NCI-H524 (cell line): ENCODE measurements at regions not wholly inside any gene's neighbourhood (a gene's known extent, or its start where the extent isn't known, plus 50 kb on each side); places are given as distances from the start of the nearest gene placed in this dataset.

Experiments used
- DNase-seq, 2 experiments: peaks; one replicate each; lab custom pipeline; 2025; lab: John Stamatoyannopoulos, UW

DNA sequence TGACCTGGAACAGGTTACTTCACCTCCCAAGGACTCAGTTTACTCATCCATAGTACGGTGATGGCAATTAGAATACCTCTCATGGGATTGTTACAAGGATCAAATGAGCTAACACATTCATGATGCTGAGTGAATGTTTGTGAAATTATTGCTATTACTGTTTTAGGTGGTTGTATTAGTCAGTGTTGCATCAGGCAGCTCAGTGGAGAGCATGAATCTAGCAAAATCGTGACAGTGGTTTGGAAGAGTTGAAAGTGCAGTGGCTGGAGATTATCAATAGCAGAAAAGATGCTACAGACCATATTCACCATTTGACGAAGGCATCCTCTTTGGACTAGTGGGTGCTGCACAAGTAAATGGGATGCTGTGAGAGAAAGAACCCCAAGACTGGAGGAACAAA is 50.4 kb upstream of the CTNNBL1 start:
- DNase-seq: no peak

DNA sequence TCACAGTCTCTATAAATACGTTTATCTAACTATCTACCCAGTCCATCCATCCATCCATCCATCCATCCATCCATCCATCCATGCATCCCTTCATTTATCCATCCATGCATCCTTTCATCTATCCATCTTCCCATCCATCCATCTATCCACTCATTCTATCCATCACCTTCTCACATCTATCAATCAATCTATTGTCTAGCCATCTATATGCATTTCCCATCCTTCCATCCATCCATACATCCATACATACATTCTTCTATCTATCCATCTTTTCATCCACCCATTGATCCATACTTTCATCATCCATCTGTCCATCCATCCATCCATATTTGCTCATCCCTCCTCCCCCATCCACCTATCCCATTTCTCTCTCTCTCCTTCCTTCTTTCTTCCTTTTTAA is 51.6 kb upstream of the CTNNBL1 start:
- no peak for DNase-seq

DNA sequence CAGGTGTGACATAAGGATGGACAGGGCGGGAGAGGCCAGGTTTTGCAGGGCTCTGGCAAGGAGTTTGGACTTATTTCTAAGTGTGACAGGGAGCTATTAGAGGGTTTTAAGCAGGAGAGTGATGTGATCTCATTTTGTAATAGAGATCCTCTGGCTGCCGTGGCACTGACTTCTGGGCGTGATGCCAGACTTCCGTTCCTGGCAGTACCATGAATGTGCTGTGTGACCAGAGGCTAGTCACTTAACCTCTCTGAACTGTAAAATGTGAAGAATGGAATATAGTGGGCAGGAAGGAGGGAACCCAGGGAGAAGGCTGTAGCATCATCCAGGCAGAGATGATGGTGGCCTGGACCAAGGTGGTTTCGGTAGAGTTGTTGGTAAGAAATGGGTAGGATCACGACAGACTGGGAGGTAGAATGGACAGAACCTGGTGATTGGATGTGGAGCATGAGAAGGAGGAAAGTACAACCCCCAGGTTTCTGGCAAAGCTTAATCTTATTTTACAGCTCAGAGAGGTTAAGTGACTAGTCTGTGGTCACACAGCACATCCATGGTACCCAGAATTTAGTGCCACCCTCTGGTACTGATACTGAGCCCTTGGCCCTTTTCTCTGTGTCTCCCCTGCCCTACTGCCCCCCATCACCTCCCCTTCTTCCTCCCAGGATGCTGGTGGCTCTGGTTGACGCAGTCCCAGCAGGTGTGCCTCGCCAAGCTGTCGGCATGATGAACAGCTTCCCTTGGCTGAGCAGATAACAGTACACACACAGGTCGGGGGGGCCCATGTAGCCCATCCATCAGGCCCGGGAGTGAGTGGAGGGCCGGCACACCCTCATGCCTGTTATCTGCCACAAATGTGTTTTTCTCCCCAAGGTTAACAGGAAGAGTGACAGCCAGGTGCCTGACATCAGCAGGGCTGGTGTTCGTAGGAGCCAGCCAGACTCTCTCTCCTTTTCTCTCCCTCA is 52.9 kb upstream of the CTNNBL1 start:
- no peak for DNase-seq

- no peak for DNase-seq
Measured at GRCh38 chr20:37638527-37638926, 55.3 kb upstream of the CTNNBL1 start.

DNA sequence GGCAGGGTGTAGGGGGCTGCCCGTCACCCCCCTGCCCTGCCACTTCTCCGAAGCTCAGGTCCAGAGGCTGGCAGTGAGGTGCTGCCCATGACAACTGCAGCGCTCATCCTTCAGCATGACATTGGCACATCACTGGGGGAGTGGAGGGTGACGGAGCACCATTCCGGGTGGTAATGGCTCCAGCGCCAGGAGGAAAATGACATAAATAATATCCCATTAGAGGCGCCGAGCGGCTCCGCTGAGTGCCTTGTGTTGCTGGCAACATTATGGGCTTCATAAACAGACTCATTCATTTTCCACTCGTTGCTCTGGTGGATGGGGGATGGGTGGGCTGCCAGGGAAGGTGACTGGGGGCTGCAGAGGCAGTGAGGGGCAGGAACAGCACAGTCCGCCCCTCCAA is 56.9 kb upstream of the CTNNBL1 start:
- no peak for DNase-seq

- no peak for DNase-seq
Measured at GRCh38 chr20:37636212-37636975, 57.4 kb upstream of the CTNNBL1 start.

DNA sequence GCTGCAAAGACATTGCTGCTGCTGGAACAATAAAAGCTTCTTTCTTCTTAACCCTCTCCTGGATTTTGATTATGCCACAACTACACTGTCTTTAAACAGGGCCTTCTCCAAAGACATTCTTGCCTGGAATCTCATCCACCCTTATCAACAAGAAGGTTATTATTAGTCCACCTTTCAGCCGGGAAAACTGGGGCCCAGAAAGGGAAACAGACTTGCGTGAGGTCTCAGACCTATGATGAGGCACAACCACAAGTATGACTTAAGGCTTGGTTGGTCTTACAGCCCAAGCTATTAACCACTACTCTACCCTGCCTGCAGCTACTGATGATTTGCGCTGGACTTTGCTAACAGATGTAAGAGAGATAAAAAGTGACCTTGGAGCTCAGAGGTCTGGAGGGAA is 62.8 kb upstream of the CTNNBL1 start:
- DNase-seq: no peak

DNA sequence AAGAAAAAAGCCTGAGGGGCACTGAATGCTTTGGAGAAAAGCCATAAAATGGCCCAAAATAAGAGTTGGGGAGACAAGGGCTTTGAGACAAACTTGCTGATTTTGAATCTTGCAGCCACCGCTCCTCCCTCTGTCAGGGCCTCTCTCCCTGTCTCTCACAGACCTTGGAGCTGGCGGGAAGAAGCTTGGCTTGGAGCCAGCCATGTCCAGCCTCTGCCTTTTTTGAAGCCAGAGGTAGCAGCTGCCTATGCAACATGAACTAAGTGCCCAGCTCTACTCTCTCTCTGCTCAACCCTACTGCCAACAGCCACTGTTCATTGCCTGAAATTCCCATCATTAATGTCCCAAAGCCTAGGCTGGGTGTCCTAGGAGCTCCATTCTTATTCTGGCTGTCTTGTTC is 63.7 kb upstream of the CTNNBL1 start:
- DNase-seq: peak; percentile 55 to 85

- DNase-seq: no peak
Measured at GRCh38 chr20:37627767-37628130, 66.1 kb upstream of the CTNNBL1 start.

- peak; percentile 77 to 85 for DNase-seq
Measured at GRCh38 chr20:37627060-37627766, 66.6 kb upstream of the CTNNBL1 start.

DNA sequence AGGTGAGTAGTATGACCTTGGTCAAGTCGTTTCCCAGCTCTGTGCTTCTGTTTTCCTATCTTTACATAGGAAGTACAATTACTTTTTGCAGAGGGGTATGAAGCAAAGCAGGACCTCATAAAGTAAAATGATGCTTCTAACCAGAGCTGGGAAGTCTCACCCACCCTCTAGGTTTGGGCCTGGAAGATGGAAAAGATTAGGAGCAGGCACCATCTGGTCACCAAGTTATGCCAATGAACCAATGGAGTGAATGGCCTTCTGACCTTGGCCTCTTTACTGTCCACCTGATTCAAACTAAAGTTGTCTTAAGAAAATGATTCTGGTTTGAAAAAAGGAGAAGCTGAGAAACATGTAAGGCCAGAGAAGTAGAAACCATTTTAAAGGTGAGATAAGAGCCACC is 68.9 kb upstream of the CTNNBL1 start:
- peak in 1 of 2 experiments; percentile 34 for DNase-seq

DNA sequence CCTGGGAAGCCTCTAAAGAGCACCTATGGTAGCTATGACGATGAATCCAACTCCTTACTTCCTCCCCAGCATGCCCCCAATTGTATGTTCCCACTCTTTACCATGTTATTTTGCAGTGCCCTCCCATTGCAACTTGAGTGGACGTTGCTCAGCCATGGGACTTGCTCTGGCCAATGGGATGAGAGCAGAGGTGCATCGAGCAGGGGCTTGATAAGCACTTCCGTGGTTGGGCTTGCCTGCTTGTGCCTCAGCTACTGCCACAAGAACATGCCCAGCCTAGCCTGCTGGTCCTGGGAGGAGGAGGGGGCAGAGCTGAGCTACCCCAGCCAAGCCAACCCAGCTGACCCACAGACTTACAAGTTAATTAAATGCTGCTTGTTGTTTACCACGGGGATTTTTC is 71.1 kb upstream of the CTNNBL1 start:
- no peak for DNase-seq

DNA sequence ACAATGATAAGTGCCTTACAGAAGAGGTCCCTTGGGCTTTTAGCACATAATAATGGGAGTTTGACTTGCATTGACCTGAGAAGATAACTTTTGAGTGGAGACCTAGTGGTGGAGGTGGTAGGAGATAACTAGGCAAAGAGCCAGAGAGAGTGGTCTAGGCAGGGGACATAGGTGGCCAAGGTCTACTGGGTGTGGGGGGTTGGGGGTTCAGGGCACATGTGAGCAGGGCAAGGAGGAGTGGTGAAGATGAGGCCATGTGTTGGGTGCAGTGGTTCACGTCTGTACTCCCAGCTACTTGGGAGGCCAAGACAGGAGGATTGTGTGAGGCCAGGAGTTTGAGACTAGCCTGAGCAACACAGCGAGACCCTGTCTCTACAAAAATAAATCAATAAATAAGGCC is 74.3 kb upstream of the CTNNBL1 start:
- DNase-seq: no peak

GRCh38 chr20:37616110-37616425 is 77.8 kb upstream of the CTNNBL1 start:
- DNase-seq: no peak

DNA sequence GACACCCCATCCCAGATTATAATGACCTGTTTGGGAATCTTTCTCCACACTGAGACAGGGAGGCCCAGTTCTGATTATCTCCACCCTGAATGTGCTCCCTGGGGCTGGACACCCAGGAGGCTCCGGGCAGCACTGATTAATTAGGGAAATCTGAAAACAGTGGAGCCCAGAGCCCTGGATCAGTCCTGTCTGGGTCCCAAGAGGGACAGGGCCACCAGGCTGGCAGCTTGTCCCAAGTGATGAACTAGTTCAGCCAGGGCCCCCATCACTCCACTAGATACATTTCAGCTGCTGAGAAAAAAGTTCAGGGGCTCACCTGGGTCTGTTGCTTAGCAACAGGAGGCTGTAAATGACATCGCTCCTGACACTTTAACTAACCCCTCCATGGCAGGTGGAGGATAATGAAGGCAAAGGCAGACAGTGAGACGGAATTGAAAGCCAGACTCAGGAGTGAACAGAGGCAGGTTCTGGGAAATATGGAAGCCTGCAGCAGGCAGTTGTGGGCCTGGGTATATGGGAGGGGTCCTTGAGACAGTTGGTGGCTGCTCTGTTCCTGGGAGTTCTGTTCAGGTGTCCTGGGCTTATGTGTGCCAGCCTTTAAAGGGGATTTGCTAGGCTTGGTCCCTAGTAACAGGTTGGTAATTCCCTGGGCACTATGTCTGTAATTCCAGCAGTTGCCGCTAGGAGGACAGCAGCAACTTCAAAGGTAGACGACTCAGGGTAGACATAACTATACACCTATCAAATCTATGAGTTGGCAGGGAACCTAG is 78.3 kb upstream of the CTNNBL1 start:
- peak in 1 of 2 experiments; percentile 32 for DNase-seq

DNA sequence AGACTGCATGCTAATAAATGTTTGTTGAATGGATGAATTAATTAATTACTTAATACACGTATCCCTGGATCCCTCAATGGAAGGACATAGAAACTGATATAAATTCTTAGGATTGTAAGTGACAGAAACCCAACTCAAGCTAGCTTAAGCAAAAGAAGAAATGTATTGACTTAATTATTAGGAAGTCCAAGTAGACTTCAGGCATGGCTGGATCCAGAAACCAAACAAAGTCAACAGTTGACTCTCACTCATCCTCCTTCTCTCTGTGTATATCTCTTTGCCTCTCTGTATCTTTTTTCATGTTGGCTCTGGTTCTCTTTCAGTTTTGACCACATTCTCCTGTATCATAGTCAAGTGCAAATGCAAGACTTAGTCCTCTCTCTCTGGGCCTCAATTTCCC is 82.0 kb upstream of the CTNNBL1 start:
- no peak for DNase-seq

GRCh38 chr20:37611346-37611745 is 82.5 kb upstream of the CTNNBL1 start:
- DNase-seq: no peak

DNA sequence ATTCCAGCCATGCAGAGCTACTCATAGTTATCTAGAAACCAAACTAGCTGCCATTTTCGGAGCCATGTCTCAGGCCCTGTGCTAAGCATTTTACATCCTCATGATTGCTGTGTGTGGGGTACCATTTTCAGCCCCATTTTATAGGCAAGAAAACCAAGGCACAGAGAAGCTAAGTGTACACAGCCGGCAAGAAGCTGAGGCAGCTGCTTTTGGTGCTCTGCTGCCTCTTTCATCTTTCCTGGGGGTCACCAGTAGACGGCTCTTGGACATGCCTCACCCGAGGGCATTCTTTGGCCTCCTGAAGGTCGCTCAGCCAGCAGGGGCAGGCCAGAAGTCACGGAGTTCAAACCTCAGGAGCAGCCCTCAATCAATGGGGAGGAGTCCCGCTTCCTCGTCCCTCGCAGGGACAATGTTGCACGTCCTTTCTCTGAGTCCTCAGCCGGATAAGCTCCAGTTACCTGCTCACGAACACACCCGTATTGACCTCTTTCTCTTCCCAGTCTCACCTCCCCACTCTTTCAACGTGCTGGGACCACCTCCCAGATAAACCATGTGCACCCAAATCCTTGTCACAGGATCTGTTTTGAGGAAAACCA is 82.6 kb upstream of the BLCAP start:
- DNase-seq: no peak

GRCh38 chr20:37602634-37603033 is 75.0 kb upstream of the BLCAP start:
- DNase-seq: no peak

GRCh38 chr20:37600486-37600885 is 72.8 kb upstream of the BLCAP start:
- DNase-seq: no peak

GRCh38 chr20:37598575-37599342 is 71.1 kb upstream of the BLCAP start:
- DNase-seq: peak in 1 of 2 experiments; percentile 43
